ENCODE measurements at regions not wholly inside any gene's neighbourhood (a gene's known extent, or its start where the extent isn't known, plus 50 kb on each side); places are given as distances from the start of the nearest gene placed in this dataset.

DNA sequence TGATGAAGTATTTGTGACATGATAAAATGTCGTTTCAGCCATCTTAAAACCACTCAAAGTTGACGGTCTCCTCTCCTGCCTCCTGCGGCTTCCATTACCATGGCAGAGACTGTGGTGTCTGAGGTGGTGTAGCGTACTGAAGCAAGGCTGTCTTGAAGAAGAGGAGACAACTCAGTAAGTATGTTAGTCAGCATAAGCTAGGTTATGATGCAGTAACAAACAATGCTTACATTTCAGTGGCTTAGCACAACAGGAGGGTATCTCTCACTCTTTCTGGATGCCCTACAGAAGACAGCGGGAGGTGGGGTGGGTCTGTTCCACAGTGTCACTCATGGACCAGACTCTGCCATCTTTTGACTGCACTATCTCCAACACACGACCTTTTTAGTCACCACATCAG, 174.7 kb upstream of the AHI1 start (continued):
- TF ChIP-seq ZNF629 (tag by site-specific recombination; IDR thresholded peaks at IDR 0.05) (no peak), ZNF555 (tag by site-specific recombination; conservative IDR thresholded peaks at IDR 0.05) (no peak)

DNA sequence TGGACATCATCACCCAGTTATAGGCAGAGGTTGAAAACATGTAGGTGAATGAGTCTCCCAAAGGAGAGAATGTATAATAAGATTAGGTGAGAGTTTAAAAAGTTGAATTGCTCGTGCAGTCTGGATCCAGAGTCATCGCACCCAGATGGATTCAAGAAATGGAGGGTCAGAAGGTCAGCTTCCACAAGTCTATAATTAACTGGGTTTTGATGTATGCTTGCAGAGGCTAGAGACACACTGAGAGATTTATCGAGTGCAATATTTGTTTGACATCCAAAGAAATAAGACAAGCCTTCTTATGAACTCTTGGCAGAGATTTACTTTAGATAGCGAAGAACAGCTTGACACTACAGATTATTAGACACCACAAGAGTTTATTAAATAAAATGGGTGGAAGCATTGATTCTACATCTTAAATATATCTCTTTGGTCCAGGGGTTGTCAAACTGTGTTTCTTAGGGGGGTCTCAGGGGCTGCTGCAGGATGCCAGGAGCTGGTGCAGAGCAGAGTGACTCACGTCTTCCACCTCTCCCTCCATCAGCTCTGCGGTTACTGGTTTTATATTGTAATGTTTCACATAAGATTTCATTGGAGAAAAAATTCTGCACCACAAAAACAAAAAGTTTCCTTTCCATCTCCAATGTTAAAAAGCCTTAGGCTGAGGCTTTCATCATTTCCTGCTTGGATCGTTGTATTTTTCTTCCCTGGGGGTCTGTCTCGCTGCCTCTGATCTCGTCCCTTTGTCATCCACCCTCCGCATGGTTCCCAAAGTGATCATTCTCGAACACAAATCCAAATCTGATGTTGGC, 176.2 kb upstream of the AHI1 start:
- TF ChIP-seq ZNF654 (tag by site-specific recombination; IDR thresholded peaks at IDR 0.05; ENCODE audit: low read depth), result no peak
- no peak for TF ChIP-seq ZFP3 (tag by site-specific recombination; IDR thresholded peaks at IDR 0.05; ENCODE audit: low read depth)
- no peak for TF ChIP-seq ZBTB1 (tag by site-specific recombination; IDR thresholded peaks at IDR 0.05)
- TF ChIP-seq ZNF76 (tag by site-specific recombination; IDR thresholded peaks at IDR 0.05; ENCODE audit: borderline replicate concordance, low read depth), result no peak
- TF ChIP-seq RBAK (tag by site-specific recombination; IDR thresholded peaks at IDR 0.05), result no peak
- no peak for TF ChIP-seq ZNF48 (tag by site-specific recombination; IDR thresholded peaks at IDR 0.05)
- no peak for TF ChIP-seq ZSCAN16 (tag by site-specific recombination; IDR thresholded peaks at IDR 0.05)
- no peak for TF ChIP-seq ZNF626 (tag by site-specific recombination; IDR thresholded peaks at IDR 0.05)
- TF ChIP-seq ZBTB7A (tag by site-specific recombination; IDR thresholded peaks at IDR 0.05; ENCODE audit: low read depth), result no peak
- no peak for TF ChIP-seq SCRT1 (tag by site-specific recombination; IDR thresholded peaks at IDR 0.05; ENCODE audit: borderline replicate concordance)
- TF ChIP-seq ZNF266 (tag by site-specific recombination; IDR thresholded peaks at IDR 0.05; ENCODE audit: low read depth), result no peak
- TF ChIP-seq YY1 (tag by site-specific recombination; IDR thresholded peaks at IDR 0.05), result no peak
- TF ChIP-seq, protein P1, sequence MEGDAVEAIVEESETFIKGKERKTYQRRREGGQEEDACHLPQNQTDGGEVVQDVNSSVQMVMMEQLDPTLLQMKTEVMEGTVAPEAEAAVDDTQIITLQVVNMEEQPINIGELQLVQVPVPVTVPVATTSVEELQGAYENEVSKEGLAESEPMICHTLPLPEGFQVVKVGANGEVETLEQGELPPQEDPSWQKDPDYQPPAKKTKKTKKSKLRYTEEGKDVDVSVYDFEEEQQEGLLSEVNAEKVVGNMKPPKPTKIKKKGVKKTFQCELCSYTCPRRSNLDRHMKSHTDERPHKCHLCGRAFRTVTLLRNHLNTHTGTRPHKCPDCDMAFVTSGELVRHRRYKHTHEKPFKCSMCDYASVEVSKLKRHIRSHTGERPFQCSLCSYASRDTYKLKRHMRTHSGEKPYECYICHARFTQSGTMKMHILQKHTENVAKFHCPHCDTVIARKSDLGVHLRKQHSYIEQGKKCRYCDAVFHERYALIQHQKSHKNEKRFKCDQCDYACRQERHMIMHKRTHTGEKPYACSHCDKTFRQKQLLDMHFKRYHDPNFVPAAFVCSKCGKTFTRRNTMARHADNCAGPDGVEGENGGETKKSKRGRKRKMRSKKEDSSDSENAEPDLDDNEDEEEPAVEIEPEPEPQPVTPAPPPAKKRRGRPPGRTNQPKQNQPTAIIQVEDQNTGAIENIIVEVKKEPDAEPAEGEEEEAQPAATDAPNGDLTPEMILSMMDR (tag by site-specific recombination; IDR thresholded peaks at IDR 0.05), result no peak
- TF ChIP-seq ZNF585B (tag by site-specific recombination; IDR thresholded peaks at IDR 0.05), result no peak
- TF ChIP-seq, protein P2, sequence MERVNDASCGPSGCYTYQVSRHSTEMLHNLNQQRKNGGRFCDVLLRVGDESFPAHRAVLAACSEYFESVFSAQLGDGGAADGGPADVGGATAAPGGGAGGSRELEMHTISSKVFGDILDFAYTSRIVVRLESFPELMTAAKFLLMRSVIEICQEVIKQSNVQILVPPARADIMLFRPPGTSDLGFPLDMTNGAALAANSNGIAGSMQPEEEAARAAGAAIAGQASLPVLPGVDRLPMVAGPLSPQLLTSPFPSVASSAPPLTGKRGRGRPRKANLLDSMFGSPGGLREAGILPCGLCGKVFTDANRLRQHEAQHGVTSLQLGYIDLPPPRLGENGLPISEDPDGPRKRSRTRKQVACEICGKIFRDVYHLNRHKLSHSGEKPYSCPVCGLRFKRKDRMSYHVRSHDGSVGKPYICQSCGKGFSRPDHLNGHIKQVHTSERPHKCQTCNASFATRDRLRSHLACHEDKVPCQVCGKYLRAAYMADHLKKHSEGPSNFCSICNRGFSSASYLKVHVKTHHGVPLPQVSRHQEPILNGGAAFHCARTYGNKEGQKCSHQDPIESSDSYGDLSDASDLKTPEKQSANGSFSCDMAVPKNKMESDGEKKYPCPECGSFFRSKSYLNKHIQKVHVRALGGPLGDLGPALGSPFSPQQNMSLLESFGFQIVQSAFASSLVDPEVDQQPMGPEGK (tag by site-specific recombination; IDR thresholded peaks at IDR 0.05), result no peak
- TF ChIP-seq, protein P3, sequence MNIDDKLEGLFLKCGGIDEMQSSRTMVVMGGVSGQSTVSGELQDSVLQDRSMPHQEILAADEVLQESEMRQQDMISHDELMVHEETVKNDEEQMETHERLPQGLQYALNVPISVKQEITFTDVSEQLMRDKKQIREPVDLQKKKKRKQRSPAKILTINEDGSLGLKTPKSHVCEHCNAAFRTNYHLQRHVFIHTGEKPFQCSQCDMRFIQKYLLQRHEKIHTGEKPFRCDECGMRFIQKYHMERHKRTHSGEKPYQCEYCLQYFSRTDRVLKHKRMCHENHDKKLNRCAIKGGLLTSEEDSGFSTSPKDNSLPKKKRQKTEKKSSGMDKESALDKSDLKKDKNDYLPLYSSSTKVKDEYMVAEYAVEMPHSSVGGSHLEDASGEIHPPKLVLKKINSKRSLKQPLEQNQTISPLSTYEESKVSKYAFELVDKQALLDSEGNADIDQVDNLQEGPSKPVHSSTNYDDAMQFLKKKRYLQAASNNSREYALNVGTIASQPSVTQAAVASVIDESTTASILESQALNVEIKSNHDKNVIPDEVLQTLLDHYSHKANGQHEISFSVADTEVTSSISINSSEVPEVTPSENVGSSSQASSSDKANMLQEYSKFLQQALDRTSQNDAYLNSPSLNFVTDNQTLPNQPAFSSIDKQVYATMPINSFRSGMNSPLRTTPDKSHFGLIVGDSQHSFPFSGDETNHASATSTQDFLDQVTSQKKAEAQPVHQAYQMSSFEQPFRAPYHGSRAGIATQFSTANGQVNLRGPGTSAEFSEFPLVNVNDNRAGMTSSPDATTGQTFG (tag by site-specific recombination; IDR thresholded peaks at IDR 0.05; ENCODE audit: borderline replicate concordance), result no peak
- TF ChIP-seq, protein P4, sequence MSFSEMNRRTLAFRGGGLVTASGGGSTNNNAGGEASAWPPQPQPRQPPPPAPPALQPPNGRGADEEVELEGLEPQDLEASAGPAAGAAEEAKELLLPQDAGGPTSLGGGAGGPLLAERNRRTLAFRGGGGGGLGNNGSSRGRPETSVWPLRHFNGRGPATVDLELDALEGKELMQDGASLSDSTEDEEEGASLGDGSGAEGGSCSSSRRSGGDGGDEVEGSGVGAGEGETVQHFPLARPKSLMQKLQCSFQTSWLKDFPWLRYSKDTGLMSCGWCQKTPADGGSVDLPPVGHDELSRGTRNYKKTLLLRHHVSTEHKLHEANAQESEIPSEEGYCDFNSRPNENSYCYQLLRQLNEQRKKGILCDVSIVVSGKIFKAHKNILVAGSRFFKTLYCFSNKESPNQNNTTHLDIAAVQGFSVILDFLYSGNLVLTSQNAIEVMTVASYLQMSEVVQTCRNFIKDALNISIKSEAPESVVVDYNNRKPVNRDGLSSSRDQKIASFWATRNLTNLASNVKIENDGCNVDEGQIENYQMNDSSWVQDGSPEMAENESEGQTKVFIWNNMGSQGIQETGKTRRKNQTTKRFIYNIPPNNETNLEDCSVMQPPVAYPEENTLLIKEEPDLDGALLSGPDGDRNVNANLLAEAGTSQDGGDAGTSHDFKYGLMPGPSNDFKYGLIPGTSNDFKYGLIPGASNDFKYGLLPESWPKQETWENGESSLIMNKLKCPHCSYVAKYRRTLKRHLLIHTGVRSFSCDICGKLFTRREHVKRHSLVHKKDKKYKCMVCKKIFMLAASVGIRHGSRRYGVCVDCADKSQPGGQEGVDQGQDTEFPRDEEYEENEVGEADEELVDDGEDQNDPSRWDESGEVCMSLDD (tag by site-specific recombination; IDR thresholded peaks at IDR 0.05), result no peak
- no peak for TF ChIP-seq ZEB2 (tag by site-specific recombination; IDR thresholded peaks at IDR 0.05)
- Histone ChIP-seq H3K9me3 (ENCODE audit: control insufficient read depth, insufficient read depth, low read depth, low read length) (no peaks in the 10 kb centered on the region), H3K27ac (ENCODE audit: extremely low read depth, low read depth, low read length) (no peak overlapping the region), H3K4me1 (ENCODE audit: control insufficient read depth, insufficient read depth, low read length) (no peaks in the 10 kb centered on the region), H3K4me3 (ENCODE audit: low read depth, low read length) (no peak overlapping the region), H3K36me3 (ENCODE audit: control insufficient read depth in 2 of 2, insufficient read depth in 1 of 2, low read length in 2 of 2) (no peaks in the 10 kb centered on the region)
- ChIA-PET CTCF (interaction anchor here (0.6 to 1.2 kb wide), 5 partner anchors 139 to 557 kb away, joined by 3 to 5 read pairs (median 3); no protein-coding TSS in a partner anchor), POLR2A (no interaction called here)

Measured in HEK293 (cell line).